Peyer's patch (tissue), 4 donors: ENCODE measurements at regions not wholly inside any gene's neighbourhood (a gene's known extent, or its start where the extent isn't known, plus 50 kb on each side); places are given as distances from the start of the nearest gene placed in this dataset.

Source experiments
- POLR2A ChIP-seq, 2 donors: fragments of 450-650 bp; IDR thresholded peaks; one replicate each; pipeline ENCODE4 v1.5.1; 2017; ENCODE audit warnings: antibody characterized with exemption in 2 of 2, mild to moderate bottlenecking in 2 of 2, moderate library complexity in 2 of 2
- TF ChIP-seq, protein P1 (sequence below), 6 experiments: fragments of 450-650 bp in 4 of 6; fragments of 200-600 bp in 2 of 6; sonication (generic) in 1 of 6; IDR thresholded peaks; one replicate each; pipeline ENCODE4 v1.5.1; 2017 to 2019; ENCODE audit warnings: antibody characterized with exemption in 6 of 6, mild to moderate bottlenecking in 3 of 6, moderate library complexity in 1 of 6

- TF ChIP-seq POLR2A (IDR thresholded peaks at IDR 0.05): no peak
- TF ChIP-seq, protein P1, sequence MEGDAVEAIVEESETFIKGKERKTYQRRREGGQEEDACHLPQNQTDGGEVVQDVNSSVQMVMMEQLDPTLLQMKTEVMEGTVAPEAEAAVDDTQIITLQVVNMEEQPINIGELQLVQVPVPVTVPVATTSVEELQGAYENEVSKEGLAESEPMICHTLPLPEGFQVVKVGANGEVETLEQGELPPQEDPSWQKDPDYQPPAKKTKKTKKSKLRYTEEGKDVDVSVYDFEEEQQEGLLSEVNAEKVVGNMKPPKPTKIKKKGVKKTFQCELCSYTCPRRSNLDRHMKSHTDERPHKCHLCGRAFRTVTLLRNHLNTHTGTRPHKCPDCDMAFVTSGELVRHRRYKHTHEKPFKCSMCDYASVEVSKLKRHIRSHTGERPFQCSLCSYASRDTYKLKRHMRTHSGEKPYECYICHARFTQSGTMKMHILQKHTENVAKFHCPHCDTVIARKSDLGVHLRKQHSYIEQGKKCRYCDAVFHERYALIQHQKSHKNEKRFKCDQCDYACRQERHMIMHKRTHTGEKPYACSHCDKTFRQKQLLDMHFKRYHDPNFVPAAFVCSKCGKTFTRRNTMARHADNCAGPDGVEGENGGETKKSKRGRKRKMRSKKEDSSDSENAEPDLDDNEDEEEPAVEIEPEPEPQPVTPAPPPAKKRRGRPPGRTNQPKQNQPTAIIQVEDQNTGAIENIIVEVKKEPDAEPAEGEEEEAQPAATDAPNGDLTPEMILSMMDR (IDR thresholded peaks at IDR 0.05): no peak
These were observed 696.7 kb downstream of the PTPRU start for GRCh38 chr1:29933067-29933466.
